Osteoblast (primary cell): ENCODE measurements at regions not wholly inside any gene's neighbourhood (a gene's known extent, or its start where the extent isn't known, plus 50 kb on each side); places are given as distances from the start of the nearest gene placed in this dataset.

Experiments
- DNase-seq: peaks from one replicate; pipeline ENCODE4 v3.0.0; 2011; ENCODE audit warnings: low spot score, mixed read lengths; ENCODE audit not compliant: insufficient read length; ENCODE audit errors: missing footprints
- H2AFZ ChIP-seq: 2 replicates; pipeline ENCODE4 v1.6.0; 2011; ENCODE audit warnings: mild to moderate bottlenecking, low read length
- H3K27ac ChIP-seq: 2 replicates; pipeline ENCODE4 v1.5.1; 2011; ENCODE audit warnings: mild to moderate bottlenecking, low read depth, low read length, moderate library complexity
- H3K27me3 ChIP-seq: 2 replicates; pipeline ENCODE4 v1.6.0; 2012; ENCODE audit warnings: mild to moderate bottlenecking, control low read depth, inconsistent platforms, low read length, moderate library complexity; ENCODE audit not compliant: insufficient read depth
- H3K36me3 ChIP-seq: 2 replicates; pipeline ENCODE4 v1.5.1; 2011; ENCODE audit warnings: mild to moderate bottlenecking, low read length, control low read depth, moderate library complexity; ENCODE audit not compliant: insufficient read depth
- H3K4me1 ChIP-seq: 2 replicates; pipeline ENCODE4 v1.5.1; 2011; ENCODE audit warnings: mild to moderate bottlenecking, low read length, control low read depth, moderate library complexity; ENCODE audit not compliant: insufficient read depth
- H3K4me2 ChIP-seq: 2 replicates; pipeline ENCODE4 v1.6.0; 2011; ENCODE audit warnings: mild to moderate bottlenecking, low read length; ENCODE audit not compliant: insufficient read depth
- H3K4me3 ChIP-seq: fragments of 200-600 bp; sonication (generic); 3 replicates; pipeline ENCODE4 v1.5.1; 2012; ENCODE audit warnings: mild to moderate bottlenecking, low read length, inconsistent platforms; ENCODE audit not compliant: insufficient read depth
- H3K79me2 ChIP-seq: 2 replicates; pipeline ENCODE4 v1.6.0; 2012; ENCODE audit warnings: mild to moderate bottlenecking, low read length, control low read depth, inconsistent platforms; ENCODE audit not compliant: insufficient read depth
- H3K9me3 ChIP-seq: 2 replicates; pipeline ENCODE4 v1.5.1; 2011; ENCODE audit warnings: low read depth, low read length, control low read depth
- H4K20me1 ChIP-seq: 2 replicates; pipeline ENCODE4 v1.6.0; 2012; ENCODE audit warnings: mild to moderate bottlenecking, low read length, control low read depth; ENCODE audit not compliant: insufficient read depth
- CTCF ChIP-seq: IDR thresholded peaks from 2 replicates; pipeline ENCODE4 v1.5.1; 2011; ENCODE audit warnings: mild to moderate bottlenecking, low read depth, low read length, moderate library complexity; ENCODE audit errors: extremely low read depth

GRCh38 chr10:3523309-3524050 is 261.5 kb downstream of the KLF6 start:
- no peak overlapping the region for H3K27ac ChIP-seq
- H3K79me2 ChIP-seq, result no peaks in the 10 kb centered on the region
- no peak overlapping the region for H3K4me2 ChIP-seq
- H3K4me1 ChIP-seq, result peaks cover 31% of the 10 kb centered on the region
- TF ChIP-seq CTCF, result no peak
- H3K36me3 ChIP-seq, result no peaks in the 10 kb centered on the region
- H2AFZ ChIP-seq, result no peak overlapping the region
- H4K20me1 ChIP-seq, result no peaks in the 10 kb centered on the region
- no peaks in the 10 kb centered on the region for H3K27me3 ChIP-seq
- no peak overlapping the region for H3K4me3 ChIP-seq
- peak; percentile 70 for DNase-seq
- H3K9me3 ChIP-seq, result no peaks in the 10 kb centered on the region

- Histone ChIP-seq H4K20me1 (no peaks in the 10 kb centered on the region), H3K79me2 (no peaks in the 10 kb centered on the region), H3K27ac (no peak overlapping the region), H3K9me3 (no peaks in the 10 kb centered on the region), H3K4me3 (no peak overlapping the region), H3K4me2 (no peak overlapping the region), H3K4me1 (no peaks in the 10 kb centered on the region), H3K36me3 (no peaks in the 10 kb centered on the region), H3K27me3 (no peaks in the 10 kb centered on the region), H2AFZ (no peak overlapping the region)
- no peak for TF ChIP-seq CTCF
- DNase-seq, result no peak
Observed at GRCh38 chr10:3516923-3517255, 268.1 kb downstream of the KLF6 start.

GRCh38 chr10:3516234-3516922 is 268.6 kb downstream of the KLF6 start:
- Histone ChIP-seq H3K27ac (no peak overlapping the region), H3K4me1 (no peaks in the 10 kb centered on the region), H3K4me3 (no peak overlapping the region), H2AFZ (no peak overlapping the region), H3K4me2 (no peak overlapping the region), H3K9me3 (no peaks in the 10 kb centered on the region), H3K27me3 (no peaks in the 10 kb centered on the region), H3K79me2 (no peaks in the 10 kb centered on the region), H4K20me1 (no peaks in the 10 kb centered on the region), H3K36me3 (no peaks in the 10 kb centered on the region)
- no peak for TF ChIP-seq CTCF
- no peak for DNase-seq

GRCh38 chr10:3514691-3515090 is 270.3 kb downstream of the KLF6 start:
- H3K27me3 ChIP-seq, result no peaks in the 10 kb centered on the region

More at GRCh38 chr10:3514691-3515090, 270.3 kb downstream of the KLF6 start:
- Histone ChIP-seq H3K4me2 (no peak overlapping the region), H3K27ac (no peak overlapping the region), H3K36me3 (no peaks in the 10 kb centered on the region), H2AFZ (no peak overlapping the region), H4K20me1 (no peaks in the 10 kb centered on the region), H3K9me3 (peaks cover 1% of the 10 kb centered on the region), H3K4me3 (no peak overlapping the region), H3K4me1 (no peaks in the 10 kb centered on the region), H3K79me2 (no peaks in the 10 kb centered on the region)
- TF ChIP-seq CTCF, result no peak
- DNase-seq, result no peak
